ENCODE measurements at regions not wholly inside any gene's neighbourhood (a gene's known extent, or its start where the extent isn't known, plus 50 kb on each side); places are given as distances from the start of the nearest gene placed in this dataset.
A peak's percentile ranks its signal among the peaks of the same experiment; 100 is the strongest.

DNA sequence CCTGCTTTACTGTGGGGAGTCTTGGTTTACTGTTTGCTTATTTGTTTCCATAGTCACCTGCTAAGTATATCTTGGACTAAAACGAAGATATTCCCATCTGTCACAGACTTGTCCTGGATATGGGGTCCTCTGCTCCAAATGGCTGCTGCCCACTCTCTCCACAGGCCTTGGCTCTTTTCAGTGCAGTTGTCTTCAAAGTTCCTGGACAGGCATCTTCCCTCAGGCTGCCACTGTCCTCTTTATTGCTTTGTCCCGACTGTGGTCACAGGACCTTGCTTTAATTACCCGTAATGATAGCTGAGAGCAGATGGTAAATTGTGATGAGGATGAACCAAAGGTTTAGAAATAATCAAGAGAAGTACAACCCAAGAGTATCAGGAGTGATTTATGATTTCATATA, 713.9 kb upstream of the CCDC179 start:
- no peaks in the 10 kb centered on the region for H3K4me1 ChIP-seq (ENCODE audit: control insufficient read depth, insufficient read depth, low read length)
- no peak overlapping the region for H3K27ac ChIP-seq (ENCODE audit: low read length)
- H3K36me3 ChIP-seq (ENCODE audit: control insufficient read depth, insufficient read depth, low read length), result no peaks in the 10 kb centered on the region
- no peak for DNase-seq
- no peaks in the 10 kb centered on the region for H3K27me3 ChIP-seq (ENCODE audit: control insufficient read depth, insufficient read depth, low read length)
- no peak overlapping the region for H3K4me3 ChIP-seq (ENCODE audit: low read length)
- H3K9me3 ChIP-seq (ENCODE audit: control insufficient read depth, low read depth, low read length), result no peaks in the 10 kb centered on the region
- WGBS (ENCODE audit: insufficient coverage, low lambda C conversion rate), result no CpG with 5 or more reads among the region's 3 CpGs

DNA sequence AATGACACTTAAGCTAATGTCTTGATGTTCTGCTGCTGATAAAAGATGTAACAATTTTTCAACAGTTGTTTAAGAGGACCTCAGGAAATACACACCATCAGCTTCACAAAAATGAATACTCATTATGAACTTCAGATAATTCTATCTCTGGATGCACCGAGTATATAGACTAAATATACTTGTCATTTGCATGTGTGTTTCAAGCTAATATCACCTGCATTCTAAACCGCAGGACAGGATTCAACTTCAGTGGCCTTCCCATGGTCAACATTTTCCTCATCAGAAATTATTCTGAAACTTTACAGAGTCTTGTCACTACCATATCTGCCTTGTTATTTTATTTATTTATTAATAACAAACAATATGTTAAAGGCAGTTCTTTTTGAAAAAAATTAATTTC, 717.0 kb upstream of the CCDC179 start:
- Histone ChIP-seq H3K27me3 (ENCODE audit: control insufficient read depth, insufficient read depth, low read length) (no peaks in the 10 kb centered on the region), H3K27ac (ENCODE audit: low read length) (no peak overlapping the region), H3K36me3 (ENCODE audit: control insufficient read depth, insufficient read depth, low read length) (no peaks in the 10 kb centered on the region), H3K9me3 (ENCODE audit: control insufficient read depth, low read depth, low read length) (no peaks in the 10 kb centered on the region), H3K4me1 (ENCODE audit: control insufficient read depth, insufficient read depth, low read length) (no peaks in the 10 kb centered on the region), H3K4me3 (ENCODE audit: low read length) (no peak overlapping the region)
- no peak for DNase-seq
- no CpG with 5 or more reads among the region's 2 CpGs for WGBS (ENCODE audit: insufficient coverage, low lambda C conversion rate)

DNA sequence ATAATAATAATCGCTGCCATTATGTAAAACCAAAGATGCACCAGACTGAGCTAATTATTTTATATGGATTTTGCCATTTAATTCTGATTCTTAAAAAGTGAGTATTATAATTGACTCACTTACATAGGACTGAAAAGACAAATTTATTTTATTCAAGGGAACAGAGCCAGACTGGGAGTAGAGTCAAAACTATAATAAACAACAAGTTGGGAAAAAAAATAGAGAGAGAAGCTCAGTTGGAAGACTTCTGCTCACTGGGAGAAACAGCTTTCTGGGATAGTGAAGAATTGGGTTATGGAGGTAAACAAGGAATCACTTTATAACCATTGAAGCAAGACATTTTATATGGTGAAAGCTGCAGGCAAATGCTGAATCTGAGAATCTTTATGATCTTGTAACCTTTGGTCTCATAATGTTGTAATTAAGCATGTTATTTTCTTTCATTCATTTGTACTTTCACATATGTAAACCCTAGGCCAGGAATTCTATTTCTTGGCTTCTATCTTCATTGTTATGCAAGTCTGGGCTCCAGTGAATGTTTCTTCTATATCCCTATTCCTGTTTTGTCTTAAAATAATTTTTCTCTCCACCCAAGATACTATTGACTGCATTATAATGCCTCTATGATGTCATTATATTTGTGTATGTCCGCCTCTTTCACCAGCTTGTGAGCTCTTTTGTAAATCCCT, 725.3 kb upstream of the CCDC179 start:
- Histone ChIP-seq H3K27ac (ENCODE audit: low read length) (no peak overlapping the region), H3K36me3 (ENCODE audit: control insufficient read depth, insufficient read depth, low read length) (no peaks in the 10 kb centered on the region), H3K9me3 (ENCODE audit: control insufficient read depth, low read depth, low read length) (peaks cover 3% of the 10 kb centered on the region), H3K27me3 (ENCODE audit: control insufficient read depth, insufficient read depth, low read length) (no peaks in the 10 kb centered on the region), H3K4me3 (ENCODE audit: low read length) (no peak overlapping the region), H3K4me1 (ENCODE audit: control insufficient read depth, insufficient read depth, low read length) (no peaks in the 10 kb centered on the region)
- DNase-seq, result peak in 1 of 2 donors; percentile 15
- 100% methylated on average over 1 of the region's 2 CpGs for WGBS (ENCODE audit: insufficient coverage, low lambda C conversion rate)

DNA sequence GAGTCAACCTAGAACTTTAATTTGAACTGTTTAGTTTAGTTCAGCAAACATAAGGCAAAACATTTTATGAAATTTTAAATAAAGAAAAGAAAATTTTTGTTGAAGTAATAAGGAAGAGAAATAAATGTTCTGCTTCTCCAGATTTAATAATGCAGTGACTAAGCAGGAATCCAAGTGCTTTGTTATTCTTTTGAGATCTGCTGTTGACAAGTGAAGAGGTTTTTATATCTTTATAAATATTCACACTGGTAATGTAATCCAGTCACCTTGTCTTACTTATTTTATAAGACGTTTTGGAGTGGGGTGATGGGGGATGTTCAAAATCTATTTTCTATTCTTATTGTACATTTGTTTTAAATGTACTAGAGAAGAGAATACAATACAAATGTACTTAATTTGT, 725.9 kb upstream of the CCDC179 start:
- Histone ChIP-seq H3K4me1 (ENCODE audit: control insufficient read depth, insufficient read depth, low read length) (no peaks in the 10 kb centered on the region), H3K27me3 (ENCODE audit: control insufficient read depth, insufficient read depth, low read length) (no peaks in the 10 kb centered on the region), H3K27ac (ENCODE audit: low read length) (no peak overlapping the region), H3K4me3 (ENCODE audit: low read length) (no peak overlapping the region), H3K9me3 (ENCODE audit: control insufficient read depth, low read depth, low read length) (peaks cover 3% of the 10 kb centered on the region), H3K36me3 (ENCODE audit: control insufficient read depth, insufficient read depth, low read length) (no peaks in the 10 kb centered on the region)
- 80% methylated on average over 1 of the region's 1 CpG for WGBS (ENCODE audit: insufficient coverage, low lambda C conversion rate)
- DNase-seq, result no peak

DNA sequence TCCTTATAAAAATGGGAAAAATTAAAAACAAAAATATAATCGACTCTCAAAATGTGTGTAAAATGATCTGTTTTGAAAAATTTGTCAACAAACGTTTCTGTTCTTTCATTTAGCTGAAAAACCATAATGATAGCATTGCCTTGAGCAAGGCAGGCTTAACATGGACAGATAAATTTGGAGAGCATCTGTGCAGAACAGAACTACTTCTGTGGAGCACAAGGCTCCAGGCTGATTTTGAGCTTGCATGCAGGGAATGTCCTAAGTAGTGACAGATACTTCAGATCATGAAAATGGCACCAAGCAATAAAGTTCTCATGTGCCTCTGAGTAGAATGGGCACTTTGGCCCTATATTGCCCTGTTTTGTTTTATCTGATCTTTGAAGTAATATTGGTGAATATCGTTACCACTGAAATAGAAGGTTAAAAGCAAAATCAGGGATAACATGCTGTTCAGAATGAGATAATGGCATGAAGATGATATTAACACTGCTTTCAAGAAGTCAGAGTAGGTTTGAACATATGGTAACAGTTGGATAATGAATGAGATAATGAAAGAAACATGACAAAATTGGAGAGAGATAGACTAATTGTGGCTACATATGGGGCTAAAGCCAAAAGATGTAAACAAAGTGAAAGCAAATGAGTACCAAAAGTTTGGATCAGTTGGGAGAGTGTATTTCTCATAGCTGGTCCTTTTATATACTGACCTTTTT, 730.5 kb upstream of the CCDC179 start:
- H3K36me3 ChIP-seq (ENCODE audit: control insufficient read depth, insufficient read depth, low read length), result no peaks in the 10 kb centered on the region
- no peaks in the 10 kb centered on the region for H3K4me1 ChIP-seq (ENCODE audit: control insufficient read depth, insufficient read depth, low read length)
- peaks cover 3% of the 10 kb centered on the region for H3K9me3 ChIP-seq (ENCODE audit: control insufficient read depth, low read depth, low read length)
- no peak overlapping the region for H3K27ac ChIP-seq (ENCODE audit: low read length)
- no peak for DNase-seq
- H3K27me3 ChIP-seq (ENCODE audit: control insufficient read depth, insufficient read depth, low read length), result no peaks in the 10 kb centered on the region
- no peak overlapping the region for H3K4me3 ChIP-seq (ENCODE audit: low read length)
- 80% methylated on average over 2 of the region's 3 CpGs for WGBS (ENCODE audit: insufficient coverage, low lambda C conversion rate)

DNA sequence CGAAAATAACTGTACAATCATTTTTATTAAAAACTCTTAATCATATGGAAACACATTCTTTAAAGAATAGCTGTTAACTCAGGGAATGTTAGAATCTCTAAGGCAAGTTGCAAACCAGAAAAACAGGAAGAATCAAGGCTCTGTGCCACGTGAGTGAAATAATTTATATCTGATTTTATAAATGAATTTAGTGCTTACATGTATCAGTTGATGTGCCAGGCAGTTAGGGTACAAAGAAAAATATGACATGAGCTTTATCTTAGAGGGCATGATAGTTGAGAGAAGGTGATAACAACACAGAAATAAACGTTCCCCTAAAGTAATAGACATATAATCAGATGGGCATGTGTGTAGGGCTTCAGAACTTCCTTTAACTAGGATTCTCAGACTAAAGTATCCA, 734.5 kb upstream of the CCDC179 start:
- Histone ChIP-seq H3K36me3 (ENCODE audit: control insufficient read depth, insufficient read depth, low read length) (no peaks in the 10 kb centered on the region), H3K4me3 (ENCODE audit: low read length) (no peak overlapping the region), H3K27me3 (ENCODE audit: control insufficient read depth, insufficient read depth, low read length) (no peaks in the 10 kb centered on the region), H3K9me3 (ENCODE audit: control insufficient read depth, low read depth, low read length) (no peaks in the 10 kb centered on the region), H3K27ac (ENCODE audit: low read length) (no peak overlapping the region), H3K4me1 (ENCODE audit: control insufficient read depth, insufficient read depth, low read length) (no peaks in the 10 kb centered on the region)
- 83% methylated on average over 1 of the region's 3 CpGs for WGBS (ENCODE audit: insufficient coverage, low lambda C conversion rate)
- no peak for DNase-seq

DNA sequence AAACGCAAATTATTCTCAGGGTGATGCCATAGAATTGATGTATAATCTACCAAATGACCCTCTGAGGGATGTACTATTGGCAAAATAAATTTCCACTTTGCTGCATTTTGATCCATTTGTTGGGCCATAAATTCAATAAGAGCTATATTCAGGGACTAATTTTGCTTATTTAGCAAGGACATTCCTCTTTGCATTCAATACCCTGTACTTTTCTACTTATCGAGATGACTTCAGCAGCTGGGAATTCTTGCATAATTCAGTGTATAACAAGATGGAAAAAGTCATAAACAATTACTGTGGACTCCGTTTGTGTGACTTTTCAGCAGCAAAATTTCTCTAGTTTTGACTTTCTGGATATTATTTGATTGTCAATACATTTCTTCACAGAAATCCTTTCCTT, 744.7 kb upstream of the CCDC179 start:
- 94% methylated on average over 2 of the region's 3 CpGs for WGBS (ENCODE audit: insufficient coverage, low lambda C conversion rate)
- H3K9me3 ChIP-seq (ENCODE audit: control insufficient read depth, low read depth, low read length), result no peaks in the 10 kb centered on the region
- no peaks in the 10 kb centered on the region for H3K36me3 ChIP-seq (ENCODE audit: control insufficient read depth, insufficient read depth, low read length)
- no peak overlapping the region for H3K27ac ChIP-seq (ENCODE audit: low read length)
- no peaks in the 10 kb centered on the region for H3K4me1 ChIP-seq (ENCODE audit: control insufficient read depth, insufficient read depth, low read length)
- no peaks in the 10 kb centered on the region for H3K27me3 ChIP-seq (ENCODE audit: control insufficient read depth, insufficient read depth, low read length)
- H3K4me3 ChIP-seq (ENCODE audit: low read length), result no peak overlapping the region
- no peak for DNase-seq

DNA sequence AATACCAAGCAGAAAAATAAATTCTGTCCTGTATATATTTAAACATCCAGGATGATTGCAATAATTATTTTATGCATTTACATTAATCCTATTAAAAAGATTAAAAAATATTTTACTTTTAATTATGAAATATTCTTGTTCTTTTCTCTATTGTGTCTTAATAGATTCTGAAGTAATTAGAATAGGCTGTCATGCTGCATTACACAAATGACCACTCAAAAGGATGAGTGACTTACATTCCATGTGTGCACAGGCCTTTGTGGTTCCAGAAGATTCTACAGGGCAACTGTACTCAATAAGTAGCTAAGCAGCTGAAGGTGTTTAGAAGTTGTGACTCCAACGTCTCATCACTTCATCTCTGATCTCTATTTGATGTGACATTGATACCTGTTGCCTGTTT, 745.9 kb upstream of the CCDC179 start:
- Histone ChIP-seq H3K4me1 (ENCODE audit: control insufficient read depth, insufficient read depth, low read length) (no peaks in the 10 kb centered on the region), H3K27ac (ENCODE audit: low read length) (no peak overlapping the region), H3K9me3 (ENCODE audit: control insufficient read depth, low read depth, low read length) (no peaks in the 10 kb centered on the region), H3K4me3 (ENCODE audit: low read length) (no peak overlapping the region), H3K27me3 (ENCODE audit: control insufficient read depth, insufficient read depth, low read length) (no peaks in the 10 kb centered on the region), H3K36me3 (ENCODE audit: control insufficient read depth, insufficient read depth, low read length) (no peaks in the 10 kb centered on the region)
- WGBS (ENCODE audit: insufficient coverage, low lambda C conversion rate), result no CpG with 5 or more reads among the region's 1 CpG
- DNase-seq, result no peak

DNA sequence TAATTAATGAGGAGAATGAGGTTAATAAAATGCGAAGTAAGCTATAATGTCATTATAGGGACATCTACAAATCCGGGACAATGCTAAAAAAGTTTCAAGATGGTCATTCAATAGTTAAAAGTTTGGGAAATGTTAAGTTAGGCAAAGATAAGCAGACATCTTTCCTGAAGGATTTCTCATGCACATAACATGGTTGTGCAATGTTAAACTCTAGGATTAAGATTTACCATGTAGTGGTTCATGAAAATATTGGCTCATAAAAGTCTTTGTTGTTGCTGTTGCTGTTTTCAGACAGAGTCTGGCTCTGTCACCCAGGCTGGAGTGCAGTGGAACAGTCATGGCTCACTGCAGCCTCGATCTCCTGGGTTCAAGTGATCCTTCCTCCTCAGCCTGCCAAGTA, 751.5 kb upstream of the CCDC179 start:
- Histone ChIP-seq H3K36me3 (ENCODE audit: control insufficient read depth, insufficient read depth, low read length) (no peaks in the 10 kb centered on the region), H3K4me3 (ENCODE audit: low read length) (no peak overlapping the region), H3K4me1 (ENCODE audit: control insufficient read depth, insufficient read depth, low read length) (no peaks in the 10 kb centered on the region), H3K9me3 (ENCODE audit: control insufficient read depth, low read depth, low read length) (no peaks in the 10 kb centered on the region), H3K27me3 (ENCODE audit: control insufficient read depth, insufficient read depth, low read length) (no peaks in the 10 kb centered on the region), H3K27ac (ENCODE audit: low read length) (no peak overlapping the region)
- WGBS (ENCODE audit: insufficient coverage, low lambda C conversion rate), result no CpG with 5 or more reads among the region's 3 CpGs
- DNase-seq, result no peak

DNA sequence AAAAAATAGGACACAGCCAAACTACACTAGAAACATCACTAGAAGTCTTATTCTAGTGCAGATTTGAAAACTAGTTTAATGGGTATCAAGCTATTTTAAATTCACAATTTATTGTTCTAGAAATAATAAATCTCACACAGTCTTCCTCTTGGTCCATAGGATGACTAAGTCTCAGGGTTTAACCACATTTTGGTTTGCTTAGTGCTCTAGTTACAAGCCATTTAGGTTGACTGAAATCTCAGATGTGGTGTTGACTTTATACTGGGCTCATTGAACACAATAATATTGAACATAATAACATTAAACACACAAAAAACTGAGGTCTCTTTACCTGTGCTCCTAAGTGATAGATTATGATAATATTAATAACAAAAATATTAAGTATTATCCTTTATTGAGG, 760.3 kb upstream of the CCDC179 start:
- H3K27ac ChIP-seq (ENCODE audit: low read length), result no peak overlapping the region
- no peaks in the 10 kb centered on the region for H3K36me3 ChIP-seq (ENCODE audit: control insufficient read depth, insufficient read depth, low read length)
- no peak for DNase-seq
- no peaks in the 10 kb centered on the region for H3K27me3 ChIP-seq (ENCODE audit: control insufficient read depth, insufficient read depth, low read length)
- no peak overlapping the region for H3K4me3 ChIP-seq (ENCODE audit: low read length)
- no peaks in the 10 kb centered on the region for H3K4me1 ChIP-seq (ENCODE audit: control insufficient read depth, insufficient read depth, low read length)
- no peaks in the 10 kb centered on the region for H3K9me3 ChIP-seq (ENCODE audit: control insufficient read depth, low read depth, low read length)

DNA sequence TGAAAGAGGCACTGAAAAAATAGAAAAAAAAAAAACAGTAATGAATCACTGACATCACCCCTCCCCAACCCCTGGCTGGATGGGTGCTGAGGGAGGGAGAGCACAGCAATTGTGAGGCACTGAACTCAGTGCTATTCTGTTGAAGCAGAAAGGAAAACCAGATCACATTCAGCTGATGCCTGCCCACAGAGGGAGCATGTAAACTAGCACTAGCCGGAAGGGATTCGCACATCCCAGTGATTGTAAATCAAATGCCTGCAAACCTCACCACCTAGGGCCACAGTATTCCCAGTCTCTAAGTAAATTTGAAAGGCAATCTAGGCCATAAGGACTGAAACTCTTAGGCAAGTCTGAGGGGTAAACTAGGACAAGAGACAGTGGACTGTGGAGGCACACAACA, 772.0 kb upstream of the CCDC179 start:
- WGBS (ENCODE audit: insufficient coverage, low lambda C conversion rate), result no CpG with 5 or more reads among the region's 2 CpGs

More for the DNA sequence above, 772.0 kb upstream of the CCDC179 start:
- no peak overlapping the region for H3K27ac ChIP-seq (ENCODE audit: low read length)
- no peak overlapping the region for H3K4me3 ChIP-seq (ENCODE audit: low read length)
- no peaks in the 10 kb centered on the region for H3K9me3 ChIP-seq (ENCODE audit: control insufficient read depth, low read depth, low read length)
- no peaks in the 10 kb centered on the region for H3K4me1 ChIP-seq (ENCODE audit: control insufficient read depth, insufficient read depth, low read length)
- no peaks in the 10 kb centered on the region for H3K27me3 ChIP-seq (ENCODE audit: control insufficient read depth, insufficient read depth, low read length)
- no peaks in the 10 kb centered on the region for H3K36me3 ChIP-seq (ENCODE audit: control insufficient read depth, insufficient read depth, low read length)
- no peak for DNase-seq
